ES-I3 (cell line): ENCODE measurements at regions not wholly inside any gene's neighbourhood (a gene's known extent, or its start where the extent isn't known, plus 50 kb on each side); places are given as distances from the start of the nearest gene placed in this dataset.

Experiments
- H3K36me3 ChIP-seq: 2 replicates; pipeline ENCODE4 v1.6.1; 2013; ENCODE audit warnings: mild to moderate bottlenecking, low read length, control low read depth, moderate library complexity; ENCODE audit not compliant: insufficient read depth
- H3K4me1 ChIP-seq: 2 replicates; pipeline ENCODE4 v1.6.1; 2013; ENCODE audit warnings: mild to moderate bottlenecking, control low read depth, low read length; ENCODE audit not compliant: insufficient read depth
- H3K9ac ChIP-seq: 2 replicates; pipeline ENCODE4 v1.6.1; 2013; ENCODE audit warnings: low read depth, mild to moderate bottlenecking, low read length, moderate library complexity
- H3K9me3 ChIP-seq: 2 replicates; pipeline ENCODE4 v1.6.1; 2013; ENCODE audit warnings: mild to moderate bottlenecking, low read length, moderate library complexity; ENCODE audit not compliant: control insufficient read depth, insufficient read depth

DNA sequence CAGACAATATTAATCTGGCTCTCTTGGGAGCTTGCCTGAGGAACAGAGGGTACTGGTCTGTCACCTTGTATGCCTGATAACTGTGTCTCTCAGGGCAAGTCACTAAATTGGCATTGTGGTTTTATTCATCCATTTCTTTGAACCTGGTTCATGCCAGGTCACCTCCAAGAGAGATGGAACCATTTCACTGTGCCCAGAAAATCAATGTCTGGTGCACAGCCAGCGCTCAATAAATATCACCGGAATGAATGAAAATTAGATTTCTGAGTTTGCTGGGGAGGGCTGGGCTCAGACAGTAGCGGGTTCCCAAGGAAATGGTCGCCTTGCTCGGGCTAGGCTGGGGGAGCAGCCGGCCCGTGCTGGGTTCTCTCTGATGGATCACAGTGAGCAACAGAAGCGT lies 64.1 kb upstream of the BAIAP2L1 start:
- H3K9me3 ChIP-seq: no peaks in the 10 kb centered on the region; the same call in 1 of the 2 replicates
- no peaks in the 10 kb centered on the region for H3K36me3 ChIP-seq
- no peaks in the 10 kb centered on the region; the same call in 1 of the 2 replicates for H3K4me1 ChIP-seq

DNA sequence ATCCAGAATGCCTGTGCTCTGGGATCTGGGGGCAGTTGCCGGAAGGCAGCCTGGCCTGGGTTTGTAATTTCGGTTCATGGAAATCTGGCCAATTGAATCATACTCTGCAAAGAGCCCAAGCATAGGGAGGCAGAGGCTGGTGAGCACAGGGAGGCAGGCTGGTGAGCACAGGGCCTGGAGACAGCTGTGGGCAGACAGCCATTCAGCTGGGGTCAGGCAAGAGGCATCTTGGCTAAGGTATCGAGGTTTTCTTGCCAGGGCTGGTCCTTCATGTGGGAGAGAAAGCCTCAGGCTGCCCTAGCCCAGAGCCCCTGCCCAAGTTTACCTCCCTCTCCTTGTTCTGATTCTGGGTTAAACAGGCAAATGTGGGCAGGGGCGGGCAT lies 63.7 kb upstream of the BAIAP2L1 start:
- no peaks in the 10 kb centered on the region for H3K4me1 ChIP-seq
- no peaks in the 10 kb centered on the region for H3K36me3 ChIP-seq
- H3K9me3 ChIP-seq: no peaks in the 10 kb centered on the region; the same call in 1 of the 2 replicates
- no peak overlapping the region for H3K9ac ChIP-seq

More for the DNA sequence above, 64.1 kb upstream of the BAIAP2L1 start:
- H3K9ac ChIP-seq: no peak overlapping the region

DNA sequence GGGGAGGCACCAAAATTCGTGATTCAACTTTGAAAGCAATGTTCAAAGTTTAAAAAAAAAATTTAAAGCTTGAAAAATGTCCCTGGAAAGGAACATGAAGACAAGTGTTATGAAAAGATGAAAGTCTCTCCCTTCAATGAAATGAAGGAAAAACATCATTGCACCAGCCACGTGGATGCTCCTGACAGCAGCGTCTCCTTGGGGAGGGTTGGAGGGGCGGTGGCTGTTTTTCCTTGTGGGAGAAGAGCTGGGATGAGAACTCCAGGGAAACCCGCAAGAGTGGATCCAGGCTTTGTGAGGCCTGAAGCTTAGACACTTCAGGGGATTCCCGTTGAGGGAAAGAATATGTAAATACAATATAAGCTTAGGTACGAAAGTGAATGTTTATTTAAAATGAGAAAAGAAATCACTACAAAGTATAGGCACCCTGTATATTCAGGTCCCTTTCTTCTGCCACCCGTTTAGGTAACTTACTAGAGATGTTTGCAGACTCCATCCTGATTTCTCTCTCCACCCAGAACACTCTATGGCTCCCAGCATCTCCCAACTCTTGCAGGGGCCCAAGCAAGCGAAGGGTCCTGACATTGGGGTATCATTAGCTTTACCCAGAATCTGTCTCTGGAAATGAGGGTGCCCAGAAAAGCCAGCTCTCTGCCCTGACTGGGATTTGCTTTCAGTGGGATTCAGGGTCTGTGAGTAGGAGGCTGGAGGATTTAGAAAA lies 63.1 kb upstream of the BAIAP2L1 start:
- Histone ChIP-seq H3K9me3 (no peaks in the 10 kb centered on the region), H3K36me3 (no peaks in the 10 kb centered on the region), H3K9ac (no peak overlapping the region), H3K4me1 (no peaks in the 10 kb centered on the region)

DNA sequence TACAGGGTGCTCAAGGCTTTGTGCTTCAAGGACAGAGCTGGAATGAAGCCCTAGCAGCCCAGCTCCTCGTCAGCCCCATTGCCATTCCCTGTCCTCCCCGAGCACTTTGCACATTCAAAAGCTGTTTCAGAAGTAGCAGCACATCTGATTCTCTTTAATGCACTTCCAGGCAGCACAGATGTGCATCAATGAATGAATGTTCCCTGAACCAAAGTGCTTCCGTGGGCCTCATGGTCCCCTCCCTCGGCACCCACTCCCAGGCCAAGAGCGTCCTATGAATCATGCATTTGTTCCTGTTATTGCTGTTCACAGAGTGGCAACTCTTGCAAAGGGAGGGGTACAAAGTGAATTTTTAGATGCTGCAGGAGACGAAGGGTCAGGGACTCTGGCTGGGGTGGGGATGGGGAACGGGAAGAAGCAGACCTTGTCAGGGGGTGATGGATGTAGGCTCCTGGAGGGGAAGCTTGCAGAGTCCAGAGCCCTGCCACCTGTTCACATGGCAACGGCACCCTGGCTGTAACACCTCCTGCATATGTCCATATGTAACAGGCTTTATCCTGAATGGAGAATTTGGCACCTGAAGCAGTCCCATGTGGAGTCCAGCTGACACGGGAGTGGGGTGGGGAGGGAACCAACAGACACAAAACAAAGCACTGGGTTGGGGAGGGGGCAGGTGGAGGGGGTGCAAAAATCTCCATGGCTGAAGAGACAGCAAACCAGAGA lies 62.2 kb upstream of the BAIAP2L1 start:
- Histone ChIP-seq H3K4me1 (no peaks in the 10 kb centered on the region), H3K9ac (no peak overlapping the region), H3K36me3 (no peaks in the 10 kb centered on the region), H3K9me3 (no peaks in the 10 kb centered on the region)

DNA sequence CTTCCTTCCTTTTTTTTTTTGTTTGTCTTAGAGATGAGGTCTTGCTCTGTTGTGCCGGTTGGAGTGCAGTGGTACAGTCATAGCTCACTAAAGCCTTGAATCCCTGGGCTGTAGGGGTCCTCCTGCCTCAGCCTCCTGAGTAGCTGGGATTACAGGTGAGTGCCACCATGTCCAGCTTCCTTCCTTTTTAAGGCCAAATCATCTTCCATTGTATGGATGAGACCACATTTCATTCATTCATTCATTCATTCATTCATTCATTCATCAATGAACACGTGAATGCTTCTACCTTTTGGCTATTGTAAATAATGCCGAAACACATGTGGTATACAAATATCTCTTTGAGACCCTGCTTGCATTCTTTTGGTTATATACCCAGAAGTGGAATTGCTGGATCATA lies 60.0 kb upstream of the BAIAP2L1 start:
- no peak overlapping the region for H3K9ac ChIP-seq
- no peaks in the 10 kb centered on the region for H3K9me3 ChIP-seq
- no peaks in the 10 kb centered on the region for H3K36me3 ChIP-seq
- H3K4me1 ChIP-seq: no peaks in the 10 kb centered on the region

DNA sequence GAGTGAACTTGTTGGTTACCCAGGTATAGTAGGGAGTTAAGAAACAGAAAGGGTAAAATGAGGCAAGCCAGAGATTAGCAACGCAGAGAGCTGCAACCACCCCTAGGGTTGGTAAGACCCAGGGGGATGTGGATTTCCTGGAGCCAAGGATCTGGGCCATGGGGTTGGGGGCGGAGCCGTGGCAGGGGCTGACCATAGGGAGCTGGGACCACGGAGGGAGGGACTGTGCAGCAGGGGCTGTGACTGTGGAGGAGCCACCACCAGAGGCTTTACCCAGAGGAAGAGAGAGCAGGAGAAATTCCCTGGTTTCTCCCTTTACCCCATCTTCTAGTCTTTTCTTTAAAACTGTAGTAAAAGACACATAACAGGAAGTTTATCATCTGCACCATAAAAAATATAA lies 58.6 kb upstream of the BAIAP2L1 start:
- Histone ChIP-seq H3K4me1 (no peaks in the 10 kb centered on the region), H3K9me3 (no peaks in the 10 kb centered on the region), H3K9ac (no peak overlapping the region), H3K36me3 (no peaks in the 10 kb centered on the region)

DNA sequence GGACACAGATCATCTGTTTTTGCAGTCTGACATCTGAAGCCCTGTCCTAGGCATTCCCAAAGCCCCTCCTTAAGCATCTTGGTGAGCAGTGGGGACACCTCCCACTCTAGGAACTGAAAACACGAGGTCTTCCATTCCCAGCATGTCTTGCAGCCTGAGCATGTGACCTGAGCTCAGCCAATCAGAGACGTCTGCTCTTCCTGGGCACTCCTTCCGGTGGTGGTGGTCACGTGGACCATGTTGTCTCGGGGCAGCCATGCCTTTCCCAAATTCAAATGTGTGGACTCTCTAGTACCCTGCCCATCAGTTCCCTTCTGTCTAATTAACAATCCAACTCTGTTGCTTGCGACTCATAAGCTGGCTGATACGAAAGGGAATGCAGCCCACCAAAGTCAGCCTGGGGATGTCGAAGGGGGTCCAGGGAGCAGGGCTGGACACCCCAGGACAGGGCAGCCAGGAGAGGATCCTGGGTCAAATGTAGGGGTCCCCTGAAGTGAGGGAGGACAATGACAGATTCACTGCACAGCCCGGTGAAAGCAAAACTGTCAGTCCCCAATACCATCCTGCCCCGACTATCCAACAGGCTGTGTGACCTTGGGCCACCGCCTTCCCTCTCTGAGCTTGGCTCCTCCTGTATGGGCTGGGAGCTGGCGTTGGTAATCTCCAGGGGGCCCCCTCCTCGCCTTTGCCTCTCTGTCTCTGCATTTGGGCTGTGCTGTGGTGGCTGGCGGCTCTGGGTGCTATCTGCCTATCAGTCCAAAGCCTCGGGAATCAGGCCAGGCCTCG lies 57.4 kb upstream of the BAIAP2L1 start:
- no peak overlapping the region for H3K9ac ChIP-seq
- no peaks in the 10 kb centered on the region for H3K4me1 ChIP-seq
- no peaks in the 10 kb centered on the region for H3K36me3 ChIP-seq
- no peaks in the 10 kb centered on the region for H3K9me3 ChIP-seq

DNA sequence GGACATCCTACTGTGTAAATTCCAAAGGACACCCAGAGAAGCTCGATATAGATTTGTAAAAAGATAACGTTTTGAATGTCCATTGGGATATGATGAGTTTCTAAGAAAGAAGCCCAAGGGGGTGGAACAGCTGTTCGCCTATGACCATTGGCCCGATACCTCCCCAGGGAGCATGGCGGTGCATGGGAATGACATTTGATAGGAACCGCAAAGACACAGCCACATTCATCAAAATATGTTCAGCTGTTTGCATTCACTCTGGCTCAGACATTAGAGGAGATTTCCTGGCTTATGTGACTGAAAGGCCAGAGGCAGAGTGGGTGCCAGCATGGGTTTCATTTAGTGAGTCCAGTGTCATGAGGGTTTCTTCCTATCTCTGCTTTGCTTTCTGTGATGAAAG lies 56.0 kb upstream of the BAIAP2L1 start:
- 0 out of 2 replicates have a peak, but pooled peaks cover 3% of the 10 kb centered on the region for H3K9me3 ChIP-seq
- H3K9ac ChIP-seq: no peak overlapping the region
- H3K36me3 ChIP-seq: no peaks in the 10 kb centered on the region
- no peaks in the 10 kb centered on the region for H3K4me1 ChIP-seq

DNA sequence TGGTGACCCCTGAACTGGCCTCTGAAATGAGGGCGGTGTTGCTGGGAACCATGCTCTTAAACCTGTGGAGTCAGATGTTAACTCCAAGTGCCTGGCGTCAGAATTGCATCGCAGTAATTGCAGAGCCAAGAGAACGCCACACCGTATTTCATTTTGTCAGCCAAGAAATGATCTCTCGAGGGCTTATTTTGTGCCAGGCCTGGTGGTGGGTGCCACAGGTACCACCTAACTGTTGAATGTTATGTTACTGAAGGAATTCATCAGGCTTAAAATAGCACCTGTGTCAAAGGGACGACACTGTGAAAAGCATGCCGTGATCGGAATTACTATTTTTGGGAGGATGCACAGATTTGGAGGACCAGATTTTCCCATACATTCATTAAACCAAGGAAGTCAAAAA lies 51.9 kb upstream of the BAIAP2L1 start:
- H3K4me1 ChIP-seq: peaks cover 10% of the 10 kb centered on the region; the same call in 1 of the 2 replicates
- 0 out of 2 replicates have a peak, but pooled peaks cover 6% of the 10 kb centered on the region for H3K9me3 ChIP-seq
- H3K36me3 ChIP-seq: no peaks in the 10 kb centered on the region
- no peak overlapping the region for H3K9ac ChIP-seq
